Spleen (tissue), 11 donors: ENCODE measurements at regions not wholly inside any gene's neighbourhood (a gene's known extent, or its start where the extent isn't known, plus 50 kb on each side); places are given as distances from the start of the nearest gene placed in this dataset.

ENCODE experiments used
- DNase-seq: peaks from one replicate; pipeline ENCODE4 v3.0.0-alpha.2; 2020
- H3K27ac ChIP-seq, 8 donors: fragments of 200-600 bp; sonication (generic) in 7 of 8; 1 replicate in 4 of 8; 2 replicates in 4 of 8; pipeline versions ENCODE4 v1.5.0 to v1.8.0; 2016 to 2021; ENCODE audit warnings: inconsistent platforms in 4 of 8, mild to moderate bottlenecking in 4 of 8, moderate library complexity in 1 of 8
- H3K27me3 ChIP-seq, 7 donors: fragments of 200-600 bp; sonication (generic) in 6 of 7; replicated peaks in 1 of 7; 1 replicate in 4 of 7; 2 replicates in 3 of 7; pipeline versions ENCODE4 v1.5.0 to v1.8.0; 2016 to 2021; ENCODE audit warnings: inconsistent platforms in 3 of 7, mild to moderate bottlenecking in 1 of 7
- H3K36me3 ChIP-seq, 6 donors: fragments of 200-600 bp; sonication (generic) in 5 of 6; 1 replicate in 4 of 6; 2 replicates in 2 of 6; pipeline versions ENCODE4 v1.5.0 to v1.8.0; 2016 to 2021; ENCODE audit warnings: inconsistent platforms in 2 of 6
- H3K4me1 ChIP-seq, 6 donors: fragments of 200-600 bp; sonication (generic) in 5 of 6; 1 replicate in 3 of 6; 2 replicates in 3 of 6; pipeline versions ENCODE4 v1.5.0 to v1.8.0; 2016 to 2021; ENCODE audit warnings: inconsistent platforms in 3 of 6
- H3K4me3 ChIP-seq, 8 donors: fragments of 200-600 bp; sonication (generic) in 7 of 8; 1 replicate in 4 of 8; 2 replicates in 4 of 8; pipeline versions ENCODE4 v1.5.0 to v1.8.0; 2016 to 2021; ENCODE audit warnings: inconsistent platforms in 4 of 8, mild to moderate bottlenecking in 4 of 8, moderate library complexity in 2 of 8
- H3K9me3 ChIP-seq, 8 donors: fragments of 200-600 bp; sonication (generic) in 7 of 8; 1 replicate in 4 of 8; 2 replicates in 4 of 8; pipeline versions ENCODE4 v1.5.0 to v1.8.0; 2016 to 2021; ENCODE audit warnings: inconsistent platforms in 4 of 8
- CTCF ChIP-seq, 11 experiments: fragments of 200-600 bp in 7 of 11; fragments of 450-650 bp in 4 of 11; sonication (generic) in 4 of 11; IDR thresholded peaks in 8 of 11; conservative IDR thresholded peaks in 3 of 11; 1 replicate in 7 of 11; 2 replicates in 4 of 11; pipeline versions ENCODE4 v1.4.0 to v1.8.0; 2016 to 2021; ENCODE audit warnings: antibody characterized with exemption in 11 of 11, inconsistent platforms in 4 of 11, mild to moderate bottlenecking in 1 of 11
- POLR2A ChIP-seq, 3 donors: fragments of 450-650 bp; IDR thresholded peaks; one replicate each; pipeline ENCODE4 v1.5.1; 2017; ENCODE audit warnings: antibody characterized with exemption in 3 of 3, mild to moderate bottlenecking in 1 of 3
- POLR2AphosphoS5 ChIP-seq, 3 donors: sonication (generic); formaldehyde crosslinking; IDR thresholded peaks; one replicate each; pipeline ENCODE4 v1.5.1; 2017; ENCODE audit warnings: antibody characterized with exemption in 3 of 3
- WGBS, 5 donors: extraction: QIAGEN DNeasy Blood & Tissue Kit in 3 of 5; methylation state at CpG; one replicate each; pipeline versions ENCODE4 v1.1.5 to v1.1.7; 2013 to 2018; 5-methylcytosine and 5-hydroxymethylcytosine counted together
- intact Hi-C: fragments of 100-400 bp; cut with DNase I; formaldehyde crosslinking; loops from one replicate; pipeline ENCODE4 v1.15.0; 2023; ENCODE audit warnings: low total_unique reads
- donor health status: healthy with polysubstance abuse.
- donor health status: DM: no; HTN: no; CAD: no; lungs with moderate emphysema.
- donor health status: DM: no; HTN: no; CAD: no.
- donor health status: Bipolar disorder and iron deficiency.
- donor health status: healthy.
- donor health status: DM: no; HTN: no; CAD: no.
- donor health status: DM: yes; HTN: yes; CAD: no.

- no peak for DNase-seq
- Histone ChIP-seq H3K4me3 (no peak overlapping the region), H3K9me3 (no peaks in the 10 kb centered on the region), H3K27ac (no peak overlapping the region), H3K4me1 (no peaks in the 10 kb centered on the region), H3K27me3 (no peaks in the 10 kb centered on the region), H3K36me3 (no peaks in the 10 kb centered on the region)
- TF ChIP-seq POLR2AphosphoS5 (IDR thresholded peaks at IDR 0.05) (no peak), POLR2A (IDR thresholded peaks at IDR 0.05) (no peak), CTCF (IDR thresholded peaks at IDR 0.05 in 8 of 11, conservative IDR thresholded peaks at IDR 0.05 in 3 of 11) (no peak)
- intact Hi-C loops, result no loop called here
- 83 to 88% (median 83%) methylated on average over 2 of the region's 2 CpGs for WGBS, 5 donors
These were observed 710.0 kb downstream of the TDRD15 start for GRCh38 chr2:21833767-21834166.

GRCh38 chr2:21836261-21836660 is 712.5 kb downstream of the TDRD15 start:
- no peak for DNase-seq
- WGBS, 5 donors, result 74 to 89% (median 78%) methylated on average over 3 of the region's 3 CpGs
- Histone ChIP-seq H3K9me3 (no peaks in the 10 kb centered on the region), H3K4me1 (no peaks in the 10 kb centered on the region), H3K4me3 (no peak overlapping the region), H3K36me3 (no peaks in the 10 kb centered on the region), H3K27ac (no peak overlapping the region), H3K27me3 (no peaks in the 10 kb centered on the region)
- intact Hi-C loops, result no loop called here
- TF ChIP-seq POLR2AphosphoS5 (IDR thresholded peaks at IDR 0.05) (no peak), CTCF (IDR thresholded peaks at IDR 0.05 in 8 of 11, conservative IDR thresholded peaks at IDR 0.05 in 3 of 11) (no peak), POLR2A (IDR thresholded peaks at IDR 0.05) (no peak)

GRCh38 chr2:21836719-21837118 is 713.0 kb downstream of the TDRD15 start:
- no peaks in the 10 kb centered on the region for H3K36me3 ChIP-seq
- no peaks in the 10 kb centered on the region for H3K4me1 ChIP-seq
- peaks cover 0 to under 1% (median 0%) of the 10 kb centered on the region in 8 donors for H3K9me3 ChIP-seq
- TF ChIP-seq POLR2AphosphoS5 (IDR thresholded peaks at IDR 0.05) (no peak), POLR2A (IDR thresholded peaks at IDR 0.05) (no peak), CTCF (IDR thresholded peaks at IDR 0.05 in 8 of 11, conservative IDR thresholded peaks at IDR 0.05 in 3 of 11) (no peak)
- intact Hi-C loops, result no loop called here
- no peak overlapping the region for H3K27ac ChIP-seq
- DNase-seq, result no peak
- H3K27me3 ChIP-seq, result no peaks in the 10 kb centered on the region
- no peak overlapping the region for H3K4me3 ChIP-seq
- WGBS, 5 donors, result 66 to 92% (median 80%) methylated on average over 1 of the region's 1 CpG

GRCh38 chr2:21837168-21837960 is 713.6 kb downstream of the TDRD15 start:
- no peak for DNase-seq
- Histone ChIP-seq H3K4me1 (no peaks in the 10 kb centered on the region), H3K36me3 (no peaks in the 10 kb centered on the region), H3K27ac (no peak overlapping the region), H3K9me3 (peaks cover 0 to 6% (median 0%) of the 10 kb centered on the region in 8 donors), H3K4me3 (no peak overlapping the region), H3K27me3 (no peaks in the 10 kb centered on the region)
- WGBS, 5 donors, result 55 to 76% (median 59%) methylated on average over 5 of the region's 5 CpGs
- intact Hi-C loops, result no loop called here
- no peak for TF ChIP-seq CTCF (IDR thresholded peaks at IDR 0.05 in 8 of 11, conservative IDR thresholded peaks at IDR 0.05 in 3 of 11)
- TF ChIP-seq POLR2AphosphoS5 (IDR thresholded peaks at IDR 0.05), result no peak
- TF ChIP-seq POLR2A (IDR thresholded peaks at IDR 0.05), result no peak
